ENCODE measurements at regions not wholly inside any gene's neighbourhood (a gene's known extent, or its start where the extent isn't known, plus 50 kb on each side); places are given as distances from the start of the nearest gene placed in this dataset.

GRCh38 chr3:112739252-112739965 lies 98.5 kb upstream of the CCDC80 start:
- Histone ChIP-seq H3K36me3 (ENCODE audit: control insufficient read depth in 2 of 3, insufficient read depth in 3 of 3, low read length in 3 of 3) (no peaks in the 10 kb centered on the region), H3K4me1 (ENCODE audit: control insufficient read depth in 2 of 2, insufficient read depth in 2 of 2, low read length in 2 of 2) (peaks cover 39 to 61% of the 10 kb centered on the region in 2 donors), H3K27ac (ENCODE audit: low read depth, low read length) (peak overlapping the region; percentile 33), H3K4me3 (ENCODE audit: low read length) (no peak overlapping the region), H3K27me3 (ENCODE audit: control insufficient read depth in 2 of 2, insufficient read depth in 2 of 2, low read length in 2 of 2) (no peaks in the 10 kb centered on the region), H3K9me3 (ENCODE audit: control insufficient read depth in 2 of 3, low read length in 3 of 3) (no peaks in the 10 kb centered on the region)
- CTCF ChIA-PET = interaction anchor here (0.6 to 1.7 kb wide), 6 partner anchors 65 to 262 kb away, joined by 3 to 6 read pairs (median 3); partner anchors contain the start of gene CD200R1
- H3K4me1 Mint-ChIP-seq = peaks cover 34 to 73% (median 70%) of the 10 kb centered on the region in 7 donors
- no peaks in the 10 kb centered on the region for H3K27me3 Mint-ChIP-seq
- POLR2A ChIA-PET = interaction anchor here (0.6 to 1.5 kb wide), 10 partner anchors 22 to 264 kb away, joined by 3 to 7 read pairs (median 3); partner anchors contain the start of gene CD200R1
- H3K9me3 Mint-ChIP-seq = peaks cover 0 to 4% (median 0%) of the 10 kb centered on the region in 11 donors
- DNase-seq (peak in 4 of 9 donors; percentile 6 to 30 (median 21)), ATAC-seq (no peak)
- H3K4me3 Mint-ChIP-seq = peak overlapping the region; percentile 32 to 76 (median 67)
- H3K27ac Mint-ChIP-seq = peak overlapping the region; percentile 76 to 92 (median 84)
- H3K36me3 Mint-ChIP-seq = peaks cover 0 to 14% (median 0%) of the 10 kb centered on the region in 5 donors
- intact Hi-C loops (cut with micrococcal nuclease) = loop anchor here (5.0 to 10.0 kb wide), 2 partner anchors 168 to 545 kb away; no protein-coding TSS in a partner anchor

GRCh38 chr3:112738366-112738765 lies 97.4 kb upstream of the CCDC80 start:
- Mint-ChIP-seq H3K9me3 (peaks cover 0 to 4% (median 0%) of the 10 kb centered on the region in 11 donors), H3K27me3 (no peaks in the 10 kb centered on the region), H3K27ac (peak overlapping the region in 8 of 9 donors; percentile 10 to 92 (median 57)), H3K4me1 (peaks cover 34 to 73% (median 70%) of the 10 kb centered on the region in 7 donors), H3K4me3 (peak overlapping the region in 6 of 10 donors; percentile 6 to 64 (median 36)), H3K36me3 (peaks cover 0 to 14% (median 0%) of the 10 kb centered on the region in 5 donors)
- DNase-seq (no peak), ATAC-seq (no peak)
- ChIA-PET CTCF (interaction anchor here (5.0 to 5.8 kb wide), 2 partner anchors 75 to 241 kb away, joined by 51 to 72 read pairs; no protein-coding TSS in a partner anchor), POLR2A (interaction anchor here (0.6 to 1.2 kb wide), 4 partner anchors 57 to 708 kb away, joined by 3 read pairs; partner anchors contain the start of gene GTPBP8)
- H3K27ac ChIP-seq (ENCODE audit: low read depth, low read length) = no peak overlapping the region
- no peaks in the 10 kb centered on the region for H3K27me3 ChIP-seq (ENCODE audit: control insufficient read depth in 2 of 2, insufficient read depth in 2 of 2, low read length in 2 of 2)
- no peaks in the 10 kb centered on the region for H3K9me3 ChIP-seq (ENCODE audit: control insufficient read depth in 2 of 3, low read length in 3 of 3)
- intact Hi-C loops (cut with micrococcal nuclease) = loop anchor here (5.0 to 10.0 kb wide), 2 partner anchors 169 to 546 kb away; no protein-coding TSS in a partner anchor
- H3K4me1 ChIP-seq (ENCODE audit: control insufficient read depth in 2 of 2, insufficient read depth in 2 of 2, low read length in 2 of 2) = peaks cover 39 to 61% of the 10 kb centered on the region in 2 donors
- H3K4me3 ChIP-seq (ENCODE audit: low read length) = no peak overlapping the region
- H3K36me3 ChIP-seq (ENCODE audit: control insufficient read depth in 2 of 3, insufficient read depth in 3 of 3, low read length in 3 of 3) = no peaks in the 10 kb centered on the region

GRCh38 chr3:112736805-112737566 lies 96.0 kb upstream of the CCDC80 start:
- Histone ChIP-seq H3K4me1 (ENCODE audit: control insufficient read depth in 2 of 2, insufficient read depth in 2 of 2, low read length in 2 of 2) (peaks cover 39 to 61% of the 10 kb centered on the region in 2 donors), H3K4me3 (ENCODE audit: low read length) (no peak overlapping the region), H3K27ac (ENCODE audit: low read depth, low read length) (peak overlapping the region; percentile 2), H3K36me3 (ENCODE audit: control insufficient read depth in 2 of 3, insufficient read depth in 3 of 3, low read length in 3 of 3) (no peaks in the 10 kb centered on the region), H3K27me3 (ENCODE audit: control insufficient read depth in 2 of 2, insufficient read depth in 2 of 2, low read length in 2 of 2) (no peaks in the 10 kb centered on the region), H3K9me3 (ENCODE audit: control insufficient read depth in 2 of 3, low read length in 3 of 3) (no peaks in the 10 kb centered on the region)
- H3K9me3 Mint-ChIP-seq = peaks cover 0 to 4% (median 0%) of the 10 kb centered on the region in 11 donors
- ATAC-seq (peak; percentile 68), DNase-seq (peak in 6 of 9 donors; percentile 17 to 62 (median 42))
- peaks cover 32 to 71% (median 65%) of the 10 kb centered on the region in 7 donors for H3K4me1 Mint-ChIP-seq
- intact Hi-C loops (cut with micrococcal nuclease) = loop anchor here (1.0 to 10.0 kb wide), 4 partner anchors 60 to 548 kb away; no protein-coding TSS in a partner anchor
- H3K27ac Mint-ChIP-seq = peak overlapping the region; percentile 57 to 86 (median 84)
- ChIA-PET POLR2A (interaction anchor here (0.6 to 0.8 kb wide), 3 partner anchors 9 to 241 kb away, joined by 3 to 4 read pairs (median 3); no protein-coding TSS in a partner anchor), CTCF (interaction anchor here (0.5 to 5.8 kb wide), 12 partner anchors 9 to 407 kb away, joined by 3 to 72 read pairs (median 3); partner anchors contain the start of gene GTPBP8)
- H3K36me3 Mint-ChIP-seq = peaks cover 0 to 12% (median 0%) of the 10 kb centered on the region in 5 donors
- peak overlapping the region in 9 of 10 donors; percentile 29 to 75 (median 62) for H3K4me3 Mint-ChIP-seq
- no peaks in the 10 kb centered on the region for H3K27me3 Mint-ChIP-seq

- intact Hi-C loops (cut with micrococcal nuclease) = loop anchor here (2.0 to 10.0 kb wide), 3 partner anchors 60 to 548 kb away; no protein-coding TSS in a partner anchor
- CTCF ChIA-PET = interaction anchor here (0.7 to 5.8 kb wide), 13 partner anchors 10 to 552 kb away, joined by 3 to 72 read pairs (median 3); partner anchors contain the start of gene GTPBP8
- H3K4me3 ChIP-seq (ENCODE audit: low read length) = no peak overlapping the region
- H3K4me3 Mint-ChIP-seq = peak overlapping the region in 8 of 10 donors; percentile 31 to 62 (median 50)
- H3K4me1 ChIP-seq (ENCODE audit: control insufficient read depth in 2 of 2, insufficient read depth in 2 of 2, low read length in 2 of 2) = peaks cover 39 to 55% of the 10 kb centered on the region in 2 donors
- H3K36me3 Mint-ChIP-seq = peaks cover 0 to 8% (median 0%) of the 10 kb centered on the region in 5 donors
- H3K27ac ChIP-seq (ENCODE audit: low read depth, low read length) = peak overlapping the region; percentile 2
- no peaks in the 10 kb centered on the region for H3K36me3 ChIP-seq (ENCODE audit: control insufficient read depth in 2 of 3, insufficient read depth in 3 of 3, low read length in 3 of 3)
- DNase-seq (no peak), ATAC-seq (no peak)
- POLR2A ChIA-PET = interaction anchor here (0.8 kb wide), 2 partner anchors 10 to 15 kb away, joined by 3 to 4 read pairs; no protein-coding TSS in a partner anchor
- H3K27me3 Mint-ChIP-seq = no peaks in the 10 kb centered on the region
- no peaks in the 10 kb centered on the region for H3K9me3 ChIP-seq (ENCODE audit: control insufficient read depth in 2 of 3, low read length in 3 of 3)
- no peaks in the 10 kb centered on the region for H3K27me3 ChIP-seq (ENCODE audit: control insufficient read depth in 2 of 2, insufficient read depth in 2 of 2, low read length in 2 of 2)
- H3K4me1 Mint-ChIP-seq = peaks cover 31 to 65% (median 61%) of the 10 kb centered on the region in 7 donors
- H3K27ac Mint-ChIP-seq = peak overlapping the region; percentile 57 to 86 (median 83)
- no peaks in the 10 kb centered on the region for H3K9me3 Mint-ChIP-seq
These were observed 95.4 kb upstream of the CCDC80 start for GRCh38 chr3:112736386-112736785.

- H3K27ac ChIP-seq (ENCODE audit: low read depth, low read length) = no peak overlapping the region
- no peaks in the 10 kb centered on the region for H3K27me3 ChIP-seq (ENCODE audit: control insufficient read depth in 2 of 2, insufficient read depth in 2 of 2, low read length in 2 of 2)
- Mint-ChIP-seq H3K4me3 (peak overlapping the region in 8 of 10 donors; percentile 21 to 62 (median 50)), H3K9me3 (no peaks in the 10 kb centered on the region), H3K27ac (peak overlapping the region; percentile 57 to 86 (median 83)), H3K4me1 (peaks cover 31 to 61% (median 57%) of the 10 kb centered on the region in 7 donors), H3K36me3 (peaks cover 0 to 8% (median 0%) of the 10 kb centered on the region in 5 donors), H3K27me3 (no peaks in the 10 kb centered on the region)
- no peaks in the 10 kb centered on the region for H3K36me3 ChIP-seq (ENCODE audit: control insufficient read depth in 2 of 3, insufficient read depth in 3 of 3, low read length in 3 of 3)
- CTCF ChIA-PET = interaction anchor here (0.7 to 5.8 kb wide), 11 partner anchors 10 to 552 kb away, joined by 3 to 72 read pairs (median 13); partner anchors contain the start of gene CD200R1
- H3K4me1 ChIP-seq (ENCODE audit: control insufficient read depth in 2 of 2, insufficient read depth in 2 of 2, low read length in 2 of 2) = peaks cover 36 to 52% of the 10 kb centered on the region in 2 donors
- no peak overlapping the region for H3K4me3 ChIP-seq (ENCODE audit: low read length)
- ATAC-seq (no peak), DNase-seq (no peak)
- no peaks in the 10 kb centered on the region for H3K9me3 ChIP-seq (ENCODE audit: control insufficient read depth in 2 of 3, low read length in 3 of 3)
- POLR2A ChIA-PET = no interaction called here
- intact Hi-C loops (cut with micrococcal nuclease) = loop anchor here (2.0 to 10.0 kb wide), 4 partner anchors 59 to 549 kb away; no protein-coding TSS in a partner anchor
These were observed 95.0 kb upstream of the CCDC80 start for GRCh38 chr3:112735926-112736325.

Measured in naive thymus-derived CD4-positive, alpha-beta T cell (primary cell).